Stimulated activated CD4-positive, alpha-beta T cell treated with anti-CD3 and anti-CD28 coated beads, Interleukin-2, amount 100 ng/mL, for 4 hours (primary cell): ENCODE measurements at regions not wholly inside any gene's neighbourhood (a gene's known extent, or its start where the extent isn't known, plus 50 kb on each side); places are given as distances from the start of the nearest gene placed in this dataset.

Source experiments
- DNase-seq: peaks from one replicate; pipeline ENCODE4 v3.0.0-alpha.2; 2020; ENCODE audit warnings: low read depth

DNA sequence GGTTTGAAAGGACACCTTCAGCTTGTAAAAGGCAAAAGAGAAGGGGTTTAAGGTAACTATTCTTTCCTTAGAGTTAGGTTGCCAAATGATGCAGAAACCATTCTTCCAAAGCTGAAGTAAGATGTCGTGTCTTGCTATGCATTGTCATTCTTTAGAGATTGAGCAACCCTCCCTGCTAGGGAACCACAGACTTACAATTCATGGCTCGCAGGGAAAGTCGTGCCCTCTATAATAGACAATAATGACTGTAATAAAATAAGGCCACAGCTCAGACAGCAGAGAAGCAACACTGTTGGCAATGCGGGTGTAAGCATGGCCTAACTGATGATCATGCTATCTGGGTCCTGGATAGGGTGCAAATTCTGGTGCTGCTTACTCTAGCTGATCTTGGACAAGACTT is 129.6 kb upstream of the CDH13 start:
- no peak for DNase-seq

DNA sequence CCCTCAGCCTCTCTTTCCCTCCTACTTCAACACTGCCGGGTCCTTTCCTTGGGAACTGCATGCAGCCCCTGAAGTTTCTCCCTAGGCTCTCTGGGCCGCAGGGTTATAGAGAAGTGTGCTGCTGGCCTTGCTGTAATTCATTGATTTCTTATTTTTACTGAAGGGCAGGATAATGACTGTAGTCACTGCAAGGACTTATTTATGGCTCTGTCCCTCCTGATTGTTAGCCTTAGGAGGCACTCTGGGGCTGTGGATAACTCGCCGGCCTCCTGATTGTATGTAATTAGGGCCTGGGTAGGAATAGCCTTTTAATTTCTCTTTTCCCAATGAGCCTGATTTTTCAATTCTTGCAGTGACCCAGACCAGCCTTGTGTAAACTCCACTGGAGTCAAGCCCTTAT is 138.3 kb upstream of the CDH13 start:
- no peak for DNase-seq

DNA sequence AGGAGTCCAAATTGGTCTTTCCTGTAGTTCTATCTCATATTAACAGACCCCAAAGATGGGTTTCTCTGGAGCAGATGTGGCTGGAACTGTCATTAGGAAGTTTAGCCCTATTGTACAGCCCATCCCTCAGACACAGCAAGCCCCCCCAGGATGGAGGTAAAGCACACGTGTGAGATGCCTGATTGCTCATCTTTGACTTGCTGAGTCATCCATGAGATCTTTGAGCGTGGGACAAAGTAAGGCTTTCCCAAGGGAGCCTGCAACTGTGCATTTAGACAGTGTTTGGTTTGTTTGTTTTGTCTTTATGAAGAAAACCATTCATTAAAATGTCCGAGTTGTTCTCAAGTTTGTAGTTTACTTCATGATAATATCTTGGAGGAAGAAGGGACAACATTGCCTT is 145.3 kb upstream of the CDH13 start:
- DNase-seq = no peak

DNA sequence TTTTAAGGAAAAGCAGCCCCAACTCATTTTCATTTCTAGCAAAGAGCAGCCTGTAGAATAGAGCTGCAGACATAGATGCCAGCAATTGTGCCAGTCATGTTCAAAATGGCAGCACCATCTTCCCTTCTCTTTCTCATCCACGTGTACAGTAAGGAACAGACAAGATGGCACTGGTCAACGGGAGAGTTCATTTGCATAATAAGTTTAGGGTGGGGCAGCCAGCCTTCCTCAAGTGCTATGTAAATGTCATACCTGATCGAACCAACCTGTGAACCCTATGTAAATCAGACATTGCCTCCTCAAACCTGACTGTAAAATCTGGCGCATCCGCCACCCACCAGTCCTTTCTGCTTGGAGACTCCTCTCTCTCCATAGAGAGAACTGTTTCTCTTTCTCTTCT is 150.0 kb upstream of the CDH13 start:
- no peak for DNase-seq

DNA sequence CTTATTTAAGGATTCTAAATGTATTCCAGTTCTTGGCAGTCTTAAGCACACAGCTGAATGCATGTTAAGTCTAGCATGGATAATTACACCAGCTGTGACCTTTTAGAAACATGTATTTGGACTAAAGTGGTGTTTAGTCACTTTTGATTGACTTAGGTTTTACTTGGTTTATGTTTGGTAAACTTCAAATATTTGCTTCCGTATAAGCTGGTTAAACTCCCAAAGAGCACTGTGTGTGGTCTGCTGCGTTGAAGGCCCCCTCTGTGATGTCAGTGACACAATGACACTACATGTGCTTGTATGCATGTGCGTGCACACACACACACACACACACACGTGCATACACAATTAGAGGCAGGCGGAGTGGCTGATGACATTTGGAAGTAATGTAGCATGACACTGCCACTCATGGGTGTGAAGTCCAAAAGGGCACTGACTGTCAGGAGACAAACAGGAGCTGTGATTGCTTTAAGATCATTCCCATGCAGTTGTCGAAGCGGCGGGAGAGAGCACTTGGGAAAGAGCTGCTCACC is 156.1 kb upstream of the CDH13 start:
- no peak for DNase-seq

DNA sequence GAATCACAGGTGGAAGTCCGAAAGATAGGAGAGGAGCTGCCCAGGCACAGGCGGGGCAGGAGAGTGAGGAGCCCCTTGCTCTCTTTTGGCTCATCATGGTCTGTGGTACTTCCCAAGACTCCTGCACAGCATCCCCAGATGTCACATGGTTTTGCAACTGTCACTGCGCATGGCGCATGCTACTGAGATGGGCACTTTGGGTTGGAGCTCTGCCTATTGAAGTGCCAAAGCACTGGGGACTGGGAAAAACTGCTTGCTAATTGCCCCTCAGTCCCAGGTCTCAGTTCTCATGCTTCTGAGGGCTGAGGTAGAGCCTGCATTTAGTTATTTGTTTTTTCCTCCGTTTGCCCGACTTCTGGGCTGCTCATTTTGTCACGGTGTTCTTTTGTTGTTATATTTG is 156.8 kb upstream of the CDH13 start:
- DNase-seq = no peak

DNA sequence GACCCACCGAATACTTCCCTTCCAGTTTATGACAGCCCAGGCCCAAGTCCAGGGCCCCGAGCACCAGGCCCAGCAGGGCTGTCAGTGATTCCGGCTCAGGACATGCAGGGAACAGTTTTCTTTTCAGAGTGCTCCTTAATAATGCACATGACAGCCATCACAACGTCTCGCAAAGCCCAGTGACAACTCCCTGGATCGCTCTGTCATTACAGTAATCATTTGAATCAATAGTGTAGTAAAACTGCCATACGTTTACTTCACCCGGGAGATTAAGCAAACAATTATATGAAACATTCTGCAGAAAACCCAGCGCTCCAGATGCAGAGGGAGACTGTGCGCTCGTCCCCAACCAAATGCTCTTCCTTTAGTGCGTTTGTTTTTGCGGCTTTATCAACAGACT is 162.6 kb upstream of the CDH13 start:
- DNase-seq = no peak

DNA sequence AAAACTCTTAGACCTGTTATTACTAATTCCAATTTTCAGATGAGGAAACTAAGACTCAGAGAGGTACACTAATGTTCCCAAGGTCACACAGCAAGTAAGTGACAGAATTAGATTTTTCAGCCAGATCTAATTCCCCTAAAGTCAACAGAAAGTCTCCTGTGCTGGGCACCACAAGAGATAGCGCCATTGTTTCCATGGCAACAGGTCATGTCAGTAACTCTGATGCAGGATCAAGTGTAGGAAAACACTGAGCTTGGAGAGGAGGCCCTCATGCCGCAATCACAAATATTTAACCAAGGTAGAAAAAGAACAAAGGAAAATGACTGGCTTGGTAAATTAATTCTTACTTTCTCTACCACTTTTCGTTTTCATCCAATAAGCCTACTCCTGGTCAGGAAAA is 166.0 kb upstream of the CDH13 start:
- DNase-seq = no peak

DNA sequence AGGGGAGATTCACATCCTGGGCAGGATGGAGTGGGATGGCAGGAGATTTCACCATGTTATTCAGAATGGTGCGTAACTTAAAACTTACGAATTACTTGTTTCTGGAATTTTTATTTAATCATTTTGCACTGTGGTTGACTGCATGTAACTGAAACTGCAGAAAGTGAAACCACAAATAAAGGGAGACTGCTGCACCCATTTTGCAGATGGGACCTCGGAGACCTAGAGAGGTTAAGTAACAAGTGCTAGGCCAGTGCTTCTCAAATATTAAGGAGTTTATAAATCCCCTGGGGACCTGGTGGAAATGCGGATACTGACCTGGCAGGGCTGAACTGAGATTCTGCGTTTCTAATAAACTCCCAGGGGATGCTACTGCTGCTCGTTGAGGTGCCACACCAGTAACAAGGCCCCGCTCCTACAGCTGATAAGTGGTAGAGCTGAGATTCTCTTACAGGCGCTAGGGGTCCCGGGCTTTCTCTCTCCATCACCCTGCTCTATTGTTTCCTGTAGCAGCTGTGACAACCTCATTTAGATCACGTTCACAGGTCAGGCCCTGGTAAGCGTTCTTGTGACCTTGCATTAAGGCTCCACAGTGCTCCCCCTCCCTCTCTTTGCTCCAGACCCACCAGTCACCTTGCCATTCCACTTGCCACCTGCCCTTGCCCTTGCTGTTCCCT is 167.1 kb upstream of the CDH13 start:
- DNase-seq = no peak

DNA sequence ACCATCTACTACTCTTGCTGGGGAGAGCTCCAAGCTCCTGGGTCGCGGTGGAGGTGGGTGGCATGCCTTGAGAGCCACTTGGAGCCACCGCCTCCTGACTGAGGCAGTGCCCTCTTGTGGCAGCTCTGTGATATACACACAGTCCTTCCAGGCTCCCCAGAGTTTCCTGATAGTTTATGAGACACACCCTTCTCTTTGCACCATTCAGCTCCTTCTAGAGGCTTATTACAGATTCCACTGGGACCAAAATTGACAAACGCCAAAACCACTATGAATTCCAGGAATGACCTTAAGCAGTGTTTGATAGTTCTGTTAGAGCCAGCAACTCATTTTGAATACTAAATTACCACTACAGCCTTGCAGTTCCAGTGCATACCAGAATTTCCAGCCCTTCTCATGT is 170.1 kb upstream of the CDH13 start:
- DNase-seq = no peak

DNA sequence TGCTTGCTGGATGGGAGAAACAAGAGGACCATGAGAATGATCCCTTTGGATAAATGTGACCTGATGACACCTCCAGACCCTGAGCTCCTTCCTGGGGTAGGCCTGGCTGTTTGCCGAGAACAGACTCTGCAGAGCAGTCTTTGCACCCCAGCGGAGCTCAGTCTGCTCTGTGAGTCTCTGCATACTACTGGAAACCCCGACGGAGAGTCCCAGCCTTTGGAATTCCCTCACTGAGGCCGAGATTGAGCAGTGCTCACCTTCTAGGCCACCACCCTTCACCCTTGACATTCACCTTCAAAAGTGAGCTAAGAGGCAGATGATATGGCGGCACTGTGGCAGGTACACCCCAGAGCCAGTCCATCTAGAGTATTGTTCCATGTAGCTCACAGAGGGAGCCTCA is 172.2 kb upstream of the CDH13 start:
- DNase-seq = no peak

DNA sequence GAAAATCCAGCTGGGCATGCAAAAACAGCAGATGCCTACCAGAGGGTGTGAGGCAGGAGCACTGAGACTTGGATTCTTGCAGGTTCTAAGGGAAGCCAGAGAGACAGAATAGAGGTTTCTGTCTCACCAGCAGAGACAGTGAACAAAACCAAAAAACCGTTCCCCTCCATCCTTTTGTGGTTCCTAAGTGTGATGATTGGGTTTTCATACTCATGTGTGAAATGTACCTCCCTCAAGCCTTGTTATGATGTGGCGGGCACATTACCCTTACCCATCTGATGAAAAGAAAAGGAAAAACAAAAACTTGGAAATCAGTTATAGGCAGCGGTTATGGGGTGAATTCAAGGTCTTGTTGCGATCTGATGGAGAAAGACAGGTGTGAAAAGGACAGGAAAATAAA is 172.6 kb upstream of the CDH13 start:
- no peak for DNase-seq

DNA sequence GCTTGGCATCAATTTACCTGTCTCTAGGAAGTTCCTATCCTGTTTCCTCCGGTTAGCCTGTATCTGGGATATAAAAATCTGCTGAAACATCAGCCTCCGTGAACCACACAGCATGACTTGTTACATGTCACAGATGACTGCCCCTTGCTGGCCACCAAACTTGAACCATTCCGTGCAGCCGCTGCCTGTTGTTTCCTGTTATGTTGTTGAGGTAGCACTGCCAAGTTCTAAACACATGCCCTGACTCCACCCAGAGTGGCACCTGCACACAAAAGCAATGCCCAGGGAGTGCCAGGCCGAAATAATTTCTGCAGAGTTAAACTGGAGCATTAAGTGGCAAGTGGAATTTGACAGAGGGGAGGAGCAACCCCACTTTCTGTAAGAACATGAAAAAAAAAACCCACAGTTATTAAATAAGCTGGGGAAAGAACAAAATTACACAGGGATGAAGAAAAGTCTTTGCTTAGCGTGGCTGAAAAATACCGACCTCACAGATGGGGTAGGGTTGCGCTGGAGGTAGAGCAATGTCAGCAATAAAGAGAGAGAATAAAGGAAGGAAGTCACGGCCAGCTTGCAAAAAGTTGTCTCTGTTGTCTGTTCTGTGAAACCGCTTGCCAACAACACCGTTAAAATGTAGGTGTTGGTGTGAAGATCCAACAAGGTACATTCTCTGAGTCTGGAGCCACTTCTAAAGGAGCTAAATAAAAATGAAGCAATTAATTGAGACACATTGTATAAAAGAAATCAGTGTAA is 174.6 kb upstream of the CDH13 start:
- no peak for DNase-seq

DNA sequence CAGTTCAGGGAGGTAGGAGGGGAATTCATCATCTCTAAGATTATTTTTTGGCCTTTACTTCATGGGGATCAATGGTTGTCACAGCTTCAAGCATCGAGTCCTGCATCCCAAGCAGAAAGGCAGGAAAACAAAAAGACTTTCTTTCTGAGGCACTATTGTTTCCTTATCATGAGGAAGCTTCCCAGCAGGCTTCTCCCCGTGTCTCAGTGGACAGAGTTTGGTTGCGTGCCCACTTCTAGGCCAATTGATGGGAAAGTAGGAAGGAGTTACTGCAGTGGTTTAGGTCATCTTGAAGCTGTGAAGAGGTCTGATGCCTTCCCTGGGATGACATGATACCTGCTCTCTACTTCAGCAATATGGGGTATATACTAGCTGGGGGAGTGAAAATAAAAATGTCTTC is 175.3 kb upstream of the CDH13 start:
- DNase-seq = no peak

DNA sequence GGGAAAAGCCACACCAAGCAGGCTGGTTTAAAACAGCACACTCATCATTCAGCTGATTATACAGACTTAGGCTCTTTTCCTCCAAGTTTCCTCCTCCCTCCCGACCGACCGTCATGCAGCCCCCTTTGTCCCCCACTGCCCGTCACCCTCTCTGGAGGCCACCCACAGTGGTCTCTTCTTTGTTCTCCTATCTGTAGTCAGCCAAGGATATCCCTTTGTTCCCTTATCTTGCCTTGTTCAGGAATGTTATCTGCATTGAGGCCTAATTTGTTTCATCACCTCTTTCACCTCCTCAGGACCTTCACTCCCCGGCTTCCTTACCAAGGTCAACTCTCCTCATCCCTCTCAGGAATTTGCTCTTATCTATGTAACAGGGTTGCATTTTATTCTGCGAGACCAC is 186.4 kb upstream of the CDH13 start:
- DNase-seq = no peak

DNA sequence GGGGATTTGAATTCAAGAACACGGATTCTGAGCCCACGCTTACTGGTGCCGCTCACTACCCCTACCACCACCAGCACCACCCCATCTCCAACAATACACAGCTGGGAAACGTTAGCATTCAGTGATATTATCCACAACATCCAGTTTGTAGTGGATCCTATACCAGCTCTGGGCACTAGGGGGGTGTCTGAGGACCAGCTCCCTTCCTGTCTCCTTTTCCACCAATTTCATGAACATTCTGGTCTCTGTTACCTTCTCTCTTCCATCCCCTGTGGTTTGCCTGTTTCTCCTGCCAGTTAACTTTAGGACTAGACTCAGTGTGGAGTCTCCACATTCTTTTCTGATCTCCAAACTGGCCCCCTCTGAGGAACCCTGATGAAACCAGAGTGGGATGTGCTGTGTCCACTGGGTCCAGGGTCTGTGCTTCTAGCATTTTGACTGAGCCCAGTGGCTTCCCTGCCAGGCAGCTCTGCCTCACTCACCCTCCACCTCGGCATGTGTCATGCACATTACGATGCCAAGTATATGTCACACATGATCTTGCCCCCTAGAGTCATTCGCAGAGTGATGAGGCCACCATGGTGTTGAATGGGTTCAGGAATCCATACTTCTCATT is 187.0 kb upstream of the CDH13 start:
- no peak for DNase-seq

DNA sequence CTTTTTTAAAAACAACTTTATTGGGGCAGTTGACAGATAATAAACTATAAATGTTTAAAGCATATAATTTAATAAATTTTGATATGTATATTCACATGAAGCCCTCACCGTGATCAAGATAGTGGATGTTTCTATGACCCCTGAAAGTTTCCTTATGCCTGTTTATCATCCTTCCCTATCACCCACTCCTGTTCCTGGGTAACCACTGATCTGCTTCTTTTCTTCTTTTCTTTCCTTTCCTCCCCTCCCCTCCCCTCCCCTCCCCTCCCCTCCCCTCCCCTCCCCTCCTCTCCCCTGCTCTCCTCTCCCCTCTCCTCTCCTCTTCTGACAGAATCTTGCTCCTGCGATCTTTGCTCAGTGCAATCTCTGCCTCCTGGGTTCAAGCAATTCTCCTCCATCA is 193.7 kb upstream of the CDH13 start:
- no peak for DNase-seq

DNA sequence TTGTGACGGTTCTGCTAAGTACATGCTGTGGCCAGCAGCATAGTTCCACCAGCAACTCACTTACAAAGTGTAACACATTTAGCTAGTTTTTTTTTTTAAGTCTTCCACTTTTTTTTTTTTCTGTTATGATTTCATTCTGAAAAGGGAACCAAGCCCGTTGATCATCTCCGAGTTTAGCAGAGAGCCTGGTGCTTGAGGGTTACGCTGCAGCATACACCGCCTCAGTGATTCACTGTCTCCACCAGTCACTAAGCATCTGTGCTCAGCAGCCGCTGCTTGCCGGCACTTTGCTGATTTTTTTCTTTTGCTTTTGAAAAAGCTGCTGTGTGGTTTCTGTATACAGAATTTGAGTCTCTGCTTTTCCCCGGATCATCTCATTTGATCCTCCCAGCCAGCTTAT is 194.5 kb upstream of the CDH13 start:
- DNase-seq = no peak

DNA sequence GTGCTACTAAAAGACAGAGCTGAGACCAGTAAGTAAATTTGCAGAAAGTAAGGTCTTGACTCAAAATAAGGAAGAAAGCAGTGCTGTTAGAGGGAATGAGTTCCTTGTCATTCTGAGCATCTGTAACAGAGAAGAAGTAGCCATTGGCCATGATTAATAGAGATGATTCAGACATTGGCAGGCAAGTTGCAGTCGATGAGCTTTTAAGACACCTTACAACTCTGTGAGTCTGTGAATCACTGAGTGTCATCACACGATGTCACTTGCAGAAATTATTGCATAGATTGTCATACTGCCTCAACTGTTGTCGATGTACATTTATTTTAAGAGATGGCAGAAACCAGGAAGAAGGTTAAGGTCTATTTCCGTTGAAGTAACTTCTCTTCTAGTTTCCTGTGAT is 201.1 kb upstream of the CDH13 start:
- no peak for DNase-seq

DNA sequence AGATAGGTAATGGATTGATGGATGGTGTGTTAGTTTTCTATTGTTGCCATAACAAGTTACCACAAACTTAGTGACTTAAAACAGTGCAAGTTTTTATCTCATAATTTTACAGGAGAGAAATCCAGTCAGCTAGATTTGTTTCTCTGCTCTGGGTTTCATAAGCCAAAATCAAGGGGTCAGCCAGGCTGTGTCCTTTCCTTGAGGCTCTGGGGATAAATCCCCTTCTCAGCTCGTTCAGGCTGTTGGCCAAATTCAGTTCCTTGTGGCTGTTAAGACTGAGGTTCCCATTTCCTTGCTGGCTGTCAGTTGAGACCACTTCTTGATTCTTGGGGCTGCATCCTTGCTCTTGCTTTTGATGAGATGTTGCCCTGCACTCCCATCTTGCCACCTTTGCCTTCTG is 204.9 kb upstream of the CDH13 start:
- DNase-seq = no peak

DNA sequence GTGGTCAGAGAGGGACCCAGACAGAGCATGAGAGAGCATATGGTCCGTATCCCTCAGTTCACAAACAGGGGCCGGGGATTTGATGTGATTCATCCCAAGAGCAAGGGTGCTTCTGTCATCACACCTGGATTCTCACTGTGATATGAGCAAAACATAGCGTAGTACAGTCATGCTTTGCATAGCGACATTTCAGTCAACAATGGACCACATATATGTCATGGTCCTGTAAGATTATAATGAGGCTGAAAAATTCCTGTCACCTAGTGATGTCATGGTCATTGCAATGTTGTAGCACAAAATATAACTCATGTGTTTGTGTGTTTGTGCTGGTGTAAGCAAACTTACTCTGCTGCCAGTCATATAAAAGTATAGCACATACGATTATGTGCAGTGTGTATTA is 207.4 kb upstream of the CDH13 start:
- no peak for DNase-seq

DNA sequence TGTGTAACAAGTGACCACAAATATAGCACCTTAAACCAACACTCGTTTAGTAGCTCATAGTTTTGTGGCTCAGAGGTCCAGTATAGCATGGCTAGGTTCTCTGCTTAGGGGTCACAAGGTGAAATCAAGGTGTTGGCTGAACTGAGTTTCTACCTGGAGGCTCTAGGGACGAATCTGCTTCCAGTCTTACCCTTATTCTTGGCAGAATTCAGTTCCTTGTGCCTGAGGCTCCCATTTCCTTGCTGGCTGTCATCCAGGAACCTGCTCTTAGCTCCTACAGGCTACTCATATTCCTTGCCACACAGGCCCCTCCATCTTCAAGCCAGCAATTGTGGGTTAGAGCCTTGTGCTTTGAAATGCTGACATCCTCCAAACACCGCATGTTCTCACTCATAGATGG is 212.3 kb upstream of the CDH13 start:
- DNase-seq = no peak

DNA sequence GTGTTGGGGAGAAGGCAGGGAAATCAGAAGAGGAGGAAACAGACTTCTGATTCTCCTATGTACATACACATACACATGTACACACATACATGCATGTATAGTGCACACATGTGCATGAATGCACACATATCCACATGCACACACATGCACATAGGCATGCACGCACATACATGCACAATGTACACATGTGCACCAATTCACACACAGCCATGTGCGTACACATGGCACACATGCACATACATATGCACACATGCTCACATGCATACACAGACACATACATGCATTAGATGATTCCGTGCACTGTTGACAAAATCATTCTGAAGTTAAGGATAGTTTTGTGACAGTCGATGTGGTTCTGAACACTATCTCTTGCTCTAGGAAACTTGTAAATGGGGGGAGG is 214.0 kb upstream of the CDH13 start:
- no peak for DNase-seq

DNA sequence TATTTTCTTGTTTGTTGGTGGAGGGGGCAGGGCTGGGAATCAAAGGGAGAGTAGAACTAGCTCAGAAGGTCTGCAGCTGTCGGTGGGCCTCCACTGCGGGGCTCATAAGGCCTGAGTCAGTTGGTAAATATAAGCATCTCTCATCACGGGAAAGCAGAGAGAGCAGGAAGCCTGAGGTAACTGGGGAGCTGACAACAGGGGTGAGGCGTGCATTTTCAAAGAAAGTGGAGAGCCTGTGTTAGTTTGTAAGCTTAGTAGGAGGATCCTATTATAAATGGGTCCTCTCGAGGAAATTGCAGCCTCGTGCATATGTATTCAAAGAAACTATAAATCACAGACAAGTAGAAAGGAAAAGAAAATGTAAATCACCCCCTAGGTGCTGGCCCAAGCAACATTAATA is 221.0 kb upstream of the CDH13 start:
- no peak for DNase-seq
